ENCODE measurements at regions not wholly inside any gene's neighbourhood (a gene's known extent, or its start where the extent isn't known, plus 50 kb on each side); places are given as distances from the start of the nearest gene placed in this dataset.
A peak's percentile ranks its signal among the peaks of the same experiment; 100 is the strongest.

DNA sequence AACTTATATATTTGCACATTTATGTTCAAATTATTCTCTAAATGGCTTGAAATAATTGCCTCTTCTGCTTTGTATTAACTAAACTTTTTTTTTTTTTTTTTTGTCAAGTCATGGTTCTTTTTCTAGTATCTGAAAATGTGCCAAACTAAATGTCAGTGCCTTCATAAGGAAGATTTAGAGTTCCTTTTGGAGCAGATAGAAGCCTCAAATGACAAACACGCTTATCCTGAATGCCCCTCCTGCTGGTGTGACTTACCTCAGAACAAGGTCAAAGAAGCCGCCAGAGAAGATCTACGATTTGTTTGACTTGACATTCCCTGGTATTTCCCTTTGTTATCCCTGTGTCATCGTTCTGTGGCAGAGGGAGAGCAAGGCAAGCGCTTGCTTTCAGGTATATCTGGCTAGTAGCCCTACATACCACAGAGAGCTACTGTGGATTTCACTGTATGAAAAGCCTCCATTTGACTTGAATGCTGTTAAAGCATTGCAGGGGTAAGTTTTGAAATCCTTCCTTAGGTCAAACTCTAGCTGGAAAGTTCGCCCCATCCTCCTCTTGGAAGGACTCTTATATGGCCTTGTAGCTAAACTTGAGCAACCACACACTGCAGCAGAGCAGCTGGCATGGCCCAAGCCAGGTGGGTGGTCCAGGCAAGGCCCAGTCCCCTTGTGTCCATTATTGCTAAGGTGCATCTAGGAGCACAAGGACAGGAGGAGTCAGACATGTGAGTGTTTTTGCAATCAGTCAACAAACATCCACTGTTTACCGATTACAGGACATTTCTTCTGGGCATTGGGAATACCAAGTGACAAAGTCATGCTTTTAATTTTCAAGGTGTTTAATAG, 285.4 kb upstream of the USP25 start (continued):
- TF ChIP-seq ZSCAN25 (CRISPR knock-in tag; IDR thresholded peaks at IDR 0.05): no peak
- peak; percentile 45 for TF ChIP-seq ZNF781 (CRISPR knock-in tag; IDR thresholded peaks at IDR 0.05; ENCODE audit: borderline replicate concordance, not compliant biosample characterization)
- TF ChIP-seq RXRA (CRISPR knock-in tag; IDR thresholded peaks at IDR 0.05): peak; percentile 76; the same call in 1 of the 2 replicates
- no peak for TF ChIP-seq DBP (CRISPR knock-in tag; IDR thresholded peaks at IDR 0.05; ENCODE audit: not compliant biosample characterization)
- TF ChIP-seq KLF11 (CRISPR knock-in tag; IDR thresholded peaks at IDR 0.05): 0 out of 2 replicates have a peak, but pooled peaks have one; percentile 65
- TF ChIP-seq ZNF44 (CRISPR knock-in tag; IDR thresholded peaks at IDR 0.05): no peak
- TF ChIP-seq TCF7L2 (IDR thresholded peaks at IDR 0.05; ENCODE audit: low read depth, low read length): peak; percentile 39; the same call in 1 of the 2 replicates
- TF ChIP-seq ZNF550 (CRISPR knock-in tag; IDR thresholded peaks at IDR 0.05; ENCODE audit: borderline replicate concordance): no peak
- TF ChIP-seq ZNF556 (CRISPR knock-in tag; IDR thresholded peaks at IDR 0.05; ENCODE audit: borderline replicate concordance): no peak
- TF ChIP-seq EED (CRISPR knock-in tag; IDR thresholded peaks at IDR 0.05): no peak
- no peak for TF ChIP-seq FOSL1 (CRISPR knock-in tag; IDR thresholded peaks at IDR 0.05; ENCODE audit: borderline replicate concordance)
- 0 out of 2 replicates have a peak, but pooled peaks have one; percentile 8 for TF ChIP-seq ZNF644 (CRISPR knock-in tag; IDR thresholded peaks at IDR 0.05; ENCODE audit: low read depth)
- TF ChIP-seq KDM1A (CRISPR knock-in tag; IDR thresholded peaks at IDR 0.05): peak; percentile 72; the same call in 1 of the 2 replicates
- TF ChIP-seq NFKBIZ (CRISPR knock-in tag; IDR thresholded peaks at IDR 0.05): peak; percentile 70; the same call in 1 of the 2 replicates
- TF ChIP-seq MED13 (CRISPR knock-in tag; IDR thresholded peaks at IDR 0.05): peak; percentile 89
- peak; percentile 27; the same call in 1 of the 2 replicates for TF ChIP-seq ERF (CRISPR knock-in tag; IDR thresholded peaks at IDR 0.05)
- TF ChIP-seq ARID3A (IDR thresholded peaks at IDR 0.05; ENCODE audit: low read depth, low read length): 0 out of 2 replicates have a peak, but pooled peaks have one; percentile 33
- no peak for TF ChIP-seq ZNF597 (CRISPR knock-in tag; IDR thresholded peaks at IDR 0.05)
- TF ChIP-seq GZF1 (CRISPR knock-in tag; IDR thresholded peaks at IDR 0.05): no peak
- no peak for TF ChIP-seq ZNF451 (CRISPR knock-in tag; IDR thresholded peaks at IDR 0.05)
- TF ChIP-seq ZNF335 (CRISPR knock-in tag; IDR thresholded peaks at IDR 0.05): 0 out of 2 replicates have a peak, but pooled peaks have one; percentile 44
- TF ChIP-seq ZNF3 (CRISPR knock-in tag; IDR thresholded peaks at IDR 0.05): peak; percentile 98
- TF ChIP-seq CBX5 (CRISPR knock-in tag; IDR thresholded peaks at IDR 0.05; ENCODE audit: borderline replicate concordance): no peak; the same call in 1 of the 2 replicates
- TF ChIP-seq CCAR2 (optimal IDR thresholded peaks at IDR 0.05; ENCODE audit: low read depth, low read length): no peak
- TF ChIP-seq, protein P1, sequence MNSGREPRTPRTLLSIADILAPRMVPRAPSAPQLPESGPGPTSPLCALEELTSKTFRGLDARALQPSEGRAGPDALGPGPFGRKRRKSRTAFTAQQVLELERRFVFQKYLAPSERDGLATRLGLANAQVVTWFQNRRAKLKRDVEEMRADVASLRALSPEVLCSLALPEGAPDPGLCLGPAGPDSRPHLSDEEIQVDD (CRISPR knock-in tag; IDR thresholded peaks at IDR 0.05; ENCODE audit: borderline replicate concordance): no peak
- TF ChIP-seq ZNF782 (CRISPR knock-in tag; IDR thresholded peaks at IDR 0.05; ENCODE audit: borderline replicate concordance): no peak
- TF ChIP-seq CREBL2 (CRISPR knock-in tag; IDR thresholded peaks at IDR 0.05; ENCODE audit: borderline replicate concordance): no peak
